Right forelimb (tissue), 1 donor: ENCODE measurements at regions not wholly inside any gene's neighbourhood (a gene's known extent, or its start where the extent isn't known, plus 50 kb on each side); places are given as distances from the start of the nearest gene placed in this dataset.
"Not testable (repeated sequence)": the region's sequence is repeated elsewhere in the genome, so short reads cannot be mapped to it uniquely, and the experiment has no call there.

Source experiments
- DNase-seq: peaks from one replicate; pipeline ENCODE4 v3.0.0-alpha.2; 2018

- DNase-seq: no peak
These were observed 610.4 kb downstream of the BCOR start for GRCh38 chrX:39487166-39487968.

DNA sequence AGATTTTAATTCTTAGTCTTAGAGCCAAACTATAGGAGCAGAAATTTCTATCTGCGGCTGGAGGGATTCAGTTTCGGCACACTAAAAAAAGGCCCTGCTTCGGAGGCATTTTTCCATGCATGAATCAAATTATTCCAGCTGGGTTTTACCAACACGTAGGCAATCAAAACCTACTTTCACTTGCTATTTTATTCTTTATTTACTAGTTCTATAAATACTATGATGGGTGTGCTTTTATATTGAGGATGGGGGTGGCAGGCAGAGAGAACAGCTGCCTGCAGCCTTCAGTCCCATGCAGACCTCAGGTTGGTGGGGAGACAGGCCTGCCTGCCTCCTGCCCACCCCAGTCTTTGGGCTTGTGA is 609.8 kb downstream of the BCOR start:
- DNase-seq: no peak

- DNase-seq: no peak
These were observed 606.0 kb downstream of the BCOR start for GRCh38 chrX:39491548-39492297.

- DNase-seq: no peak
These were observed 605.1 kb downstream of the BCOR start for GRCh38 chrX:39492497-39493162.

- DNase-seq: no peak
These were observed 604.6 kb downstream of the BCOR start for GRCh38 chrX:39493168-39493567.

- not testable (repeated sequence) for DNase-seq
These were observed 600.6 kb downstream of the BCOR start for GRCh38 chrX:39497117-39497516.

- DNase-seq: no peak
These were observed 600.0 kb downstream of the BCOR start for GRCh38 chrX:39497702-39498265.

- no peak for DNase-seq
These were observed 597.8 kb downstream of the BCOR start for GRCh38 chrX:39499996-39500395.

GRCh38 chrX:39501822-39502221 is 595.9 kb downstream of the BCOR start:
- DNase-seq: no peak

- DNase-seq: no peak
These were observed 595.3 kb downstream of the BCOR start for GRCh38 chrX:39502486-39502885.

DNA sequence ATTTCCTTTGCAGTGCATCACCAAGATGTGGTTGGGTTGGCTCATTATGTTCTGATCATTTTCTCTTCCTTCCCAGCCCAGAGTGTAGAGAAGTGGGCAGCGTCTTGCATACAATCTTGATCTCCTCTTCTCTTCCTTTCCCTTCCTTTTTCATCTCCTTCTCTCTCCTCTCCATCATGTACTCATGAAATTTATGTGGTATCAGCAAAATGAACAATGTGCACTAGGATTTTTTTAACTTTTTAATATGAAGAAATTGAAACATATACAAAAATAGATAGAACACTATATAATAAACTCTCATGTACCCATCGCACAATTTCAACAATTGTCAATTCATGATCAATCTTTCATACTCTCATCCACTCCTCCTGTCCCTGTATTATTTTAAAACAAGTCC is 593.5 kb downstream of the BCOR start:
- no peak for DNase-seq

GRCh38 chrX:39504850-39505259 is 592.9 kb downstream of the BCOR start:
- DNase-seq: no peak

- DNase-seq: no peak
These were observed 591.6 kb downstream of the BCOR start for GRCh38 chrX:39506131-39506530.

DNA sequence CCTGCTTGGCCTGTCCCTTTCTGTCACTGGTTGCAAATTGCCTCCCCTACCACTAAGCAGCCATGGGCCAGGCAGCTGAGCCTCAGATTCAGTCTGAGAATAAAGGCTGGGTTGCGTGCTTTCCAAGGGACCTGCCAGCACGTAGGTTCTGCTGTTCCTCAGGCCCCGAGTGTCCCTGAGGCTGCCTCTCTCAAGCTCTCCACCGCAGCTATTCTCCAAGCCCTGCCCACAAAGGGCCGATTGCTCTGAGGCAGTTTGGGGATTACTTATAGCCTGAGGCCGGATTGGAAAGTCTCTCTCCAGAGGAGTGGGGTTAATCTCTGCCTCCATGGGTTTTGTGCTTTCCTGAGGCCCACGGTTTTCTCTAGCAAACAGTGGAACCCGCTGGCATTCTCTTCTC is 590.7 kb downstream of the BCOR start:
- DNase-seq: no peak

- no peak for DNase-seq
These were observed 590.0 kb downstream of the BCOR start for GRCh38 chrX:39507617-39508299.

GRCh38 chrX:39508300-39508692 is 589.5 kb downstream of the BCOR start:
- no peak for DNase-seq

DNA sequence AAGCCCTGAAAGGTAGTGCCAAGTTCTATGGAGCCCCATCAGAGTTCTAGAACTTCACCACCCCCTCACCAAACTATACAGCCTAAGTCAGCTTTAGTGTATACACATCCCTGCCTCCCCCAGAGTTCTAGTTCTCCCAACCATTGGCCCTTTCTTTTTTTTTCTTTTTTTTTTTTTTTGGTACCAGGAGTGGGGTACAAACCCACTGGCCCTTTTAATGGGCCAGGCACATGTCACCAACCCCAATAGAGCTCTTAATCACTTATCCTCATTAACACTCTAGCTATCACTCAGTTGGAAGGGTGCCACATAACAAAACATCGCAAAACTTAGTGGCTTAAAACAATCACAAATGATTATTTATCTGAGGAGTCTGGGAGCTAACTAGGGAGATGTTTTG is 588.6 kb downstream of the BCOR start:
- no peak for DNase-seq

DNA sequence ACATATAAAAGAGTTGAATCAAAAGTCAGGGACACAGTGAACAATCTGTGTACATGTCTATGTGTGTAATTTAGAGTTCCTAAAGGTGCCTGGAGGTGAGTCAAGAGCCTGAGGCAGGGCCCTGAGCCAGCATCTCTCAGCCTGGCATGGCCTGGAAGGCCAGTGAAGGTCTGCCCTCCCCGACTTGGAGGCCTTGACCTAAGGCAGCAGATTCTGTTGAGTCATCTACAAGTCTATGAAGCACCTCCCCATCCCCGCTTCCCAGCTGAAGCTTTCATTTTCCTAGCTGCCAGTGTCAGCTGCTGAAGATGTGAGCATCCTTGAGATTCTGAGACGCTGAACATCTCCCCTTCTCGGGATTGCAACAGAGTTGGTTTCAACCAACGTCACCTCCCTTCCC is 583.9 kb downstream of the BCOR start:
- DNase-seq: no peak

- no peak for DNase-seq
These were observed 583.0 kb downstream of the BCOR start for GRCh38 chrX:39514801-39515200.

- DNase-seq: no peak
These were observed 581.3 kb downstream of the BCOR start for GRCh38 chrX:39516427-39516841.

- no peak for DNase-seq
These were observed 579.2 kb downstream of the BCOR start for GRCh38 chrX:39518476-39519029.

DNA sequence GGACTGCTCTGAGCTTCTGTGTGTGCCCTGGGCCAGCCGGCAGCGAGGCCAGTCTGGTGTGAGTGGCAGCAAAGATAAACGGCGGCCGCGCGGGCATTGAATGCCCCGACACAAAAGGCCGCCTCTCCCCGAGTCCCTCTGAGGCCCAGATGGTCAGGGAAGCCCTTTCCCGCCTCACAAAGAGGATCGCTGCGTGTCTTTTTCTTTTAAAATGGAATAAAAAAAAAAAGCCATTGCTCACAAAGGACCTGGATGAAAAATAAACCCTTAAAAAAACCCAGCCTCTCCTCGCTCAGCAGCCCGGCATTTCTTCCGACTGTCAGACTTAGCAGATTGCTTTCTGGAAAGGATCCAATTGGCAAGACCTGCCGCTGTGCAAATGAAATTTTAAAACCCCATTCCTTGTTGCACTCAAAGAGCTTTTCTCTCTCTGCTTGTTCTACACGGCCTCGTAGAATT is 578.7 kb downstream of the BCOR start:
- DNase-seq: no peak
